ENCODE measurements at regions not wholly inside any gene's neighbourhood (a gene's known extent, or its start where the extent isn't known, plus 50 kb on each side); places are given as distances from the start of the nearest gene placed in this dataset.
"Not testable (repeated sequence)": the region's sequence is repeated elsewhere in the genome, so short reads cannot be mapped to it uniquely, and the experiment has no call there.

DNA sequence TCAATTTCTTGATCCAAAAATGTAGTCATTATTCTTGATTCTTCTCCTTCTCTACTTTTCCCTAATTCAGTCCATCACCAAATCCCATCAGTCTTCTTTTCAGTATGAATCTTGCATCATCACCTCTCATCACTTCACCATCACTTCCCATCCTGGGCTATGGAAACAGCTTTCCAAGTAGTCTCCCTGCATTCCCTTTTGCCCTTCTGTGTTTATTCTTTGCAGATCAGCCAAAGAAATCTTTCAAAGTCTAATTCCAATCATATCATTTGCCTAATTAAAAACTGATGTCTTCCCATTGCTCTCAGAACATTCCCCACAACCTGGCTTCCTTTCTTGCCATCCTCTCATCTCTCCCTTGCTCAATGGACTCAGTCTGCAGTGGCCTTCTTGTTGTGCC, 201.7 kb upstream of the ADAMTS3 start:
- Histone ChIP-seq H3K27ac (ENCODE audit: poor library complexity, severe bottlenecking) (no peak overlapping the region), H3K27me3 (ENCODE audit: insufficient read depth, poor library complexity, severe bottlenecking) (no peaks in the 10 kb centered on the region), H3K4me3 (ENCODE audit: severe bottlenecking) (no peak overlapping the region), H3K9me3 (ENCODE audit: severe bottlenecking) (no peaks in the 10 kb centered on the region), H3K4me1 (ENCODE audit: insufficient read depth, poor library complexity, severe bottlenecking) (no peaks in the 10 kb centered on the region), H3K36me3 (ENCODE audit: low read depth) (no peaks in the 10 kb centered on the region)
- ATAC-seq (ENCODE audit: low read depth) (no peak), DNase-seq (ENCODE audit: low spot score) (no peak)
- TF ChIP-seq, protein P1, sequence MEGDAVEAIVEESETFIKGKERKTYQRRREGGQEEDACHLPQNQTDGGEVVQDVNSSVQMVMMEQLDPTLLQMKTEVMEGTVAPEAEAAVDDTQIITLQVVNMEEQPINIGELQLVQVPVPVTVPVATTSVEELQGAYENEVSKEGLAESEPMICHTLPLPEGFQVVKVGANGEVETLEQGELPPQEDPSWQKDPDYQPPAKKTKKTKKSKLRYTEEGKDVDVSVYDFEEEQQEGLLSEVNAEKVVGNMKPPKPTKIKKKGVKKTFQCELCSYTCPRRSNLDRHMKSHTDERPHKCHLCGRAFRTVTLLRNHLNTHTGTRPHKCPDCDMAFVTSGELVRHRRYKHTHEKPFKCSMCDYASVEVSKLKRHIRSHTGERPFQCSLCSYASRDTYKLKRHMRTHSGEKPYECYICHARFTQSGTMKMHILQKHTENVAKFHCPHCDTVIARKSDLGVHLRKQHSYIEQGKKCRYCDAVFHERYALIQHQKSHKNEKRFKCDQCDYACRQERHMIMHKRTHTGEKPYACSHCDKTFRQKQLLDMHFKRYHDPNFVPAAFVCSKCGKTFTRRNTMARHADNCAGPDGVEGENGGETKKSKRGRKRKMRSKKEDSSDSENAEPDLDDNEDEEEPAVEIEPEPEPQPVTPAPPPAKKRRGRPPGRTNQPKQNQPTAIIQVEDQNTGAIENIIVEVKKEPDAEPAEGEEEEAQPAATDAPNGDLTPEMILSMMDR (IDR thresholded peaks at IDR 0.05; ENCODE audit: poor library complexity, severe bottlenecking), result no peak

DNA sequence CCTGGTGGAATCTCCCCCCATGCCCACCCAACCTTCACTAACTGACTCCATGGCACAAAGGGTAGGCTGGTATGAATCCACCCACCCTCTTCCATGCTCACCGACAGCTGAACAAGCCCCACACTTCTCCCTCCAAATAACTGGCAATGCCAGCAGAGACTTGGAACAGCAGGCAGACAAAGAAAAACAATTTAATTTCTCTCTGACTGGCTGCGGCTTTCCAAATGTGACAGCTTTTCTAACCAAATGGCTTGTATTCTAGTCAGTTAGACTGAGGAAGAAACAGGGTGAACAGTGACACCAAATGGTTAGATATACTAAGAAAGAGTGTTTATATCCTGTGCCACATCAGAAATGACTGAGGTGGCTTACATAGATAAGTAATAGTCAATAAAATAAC, 199.3 kb upstream of the ADAMTS3 start:
- TF ChIP-seq, protein P1 (IDR thresholded peaks at IDR 0.05; ENCODE audit: poor library complexity, severe bottlenecking), result no peak
- ATAC-seq (ENCODE audit: low read depth) (no peak), DNase-seq (ENCODE audit: low spot score) (no peak)
- peaks cover 6% of the 10 kb centered on the region for H3K27me3 ChIP-seq (ENCODE audit: insufficient read depth, poor library complexity, severe bottlenecking)
- H3K36me3 ChIP-seq (ENCODE audit: low read depth), result no peaks in the 10 kb centered on the region
- no peak overlapping the region for H3K27ac ChIP-seq (ENCODE audit: poor library complexity, severe bottlenecking)
- no peaks in the 10 kb centered on the region for H3K4me1 ChIP-seq (ENCODE audit: insufficient read depth, poor library complexity, severe bottlenecking)
- no peak overlapping the region for H3K4me3 ChIP-seq (ENCODE audit: severe bottlenecking)
- no peaks in the 10 kb centered on the region for H3K9me3 ChIP-seq (ENCODE audit: severe bottlenecking)

DNA sequence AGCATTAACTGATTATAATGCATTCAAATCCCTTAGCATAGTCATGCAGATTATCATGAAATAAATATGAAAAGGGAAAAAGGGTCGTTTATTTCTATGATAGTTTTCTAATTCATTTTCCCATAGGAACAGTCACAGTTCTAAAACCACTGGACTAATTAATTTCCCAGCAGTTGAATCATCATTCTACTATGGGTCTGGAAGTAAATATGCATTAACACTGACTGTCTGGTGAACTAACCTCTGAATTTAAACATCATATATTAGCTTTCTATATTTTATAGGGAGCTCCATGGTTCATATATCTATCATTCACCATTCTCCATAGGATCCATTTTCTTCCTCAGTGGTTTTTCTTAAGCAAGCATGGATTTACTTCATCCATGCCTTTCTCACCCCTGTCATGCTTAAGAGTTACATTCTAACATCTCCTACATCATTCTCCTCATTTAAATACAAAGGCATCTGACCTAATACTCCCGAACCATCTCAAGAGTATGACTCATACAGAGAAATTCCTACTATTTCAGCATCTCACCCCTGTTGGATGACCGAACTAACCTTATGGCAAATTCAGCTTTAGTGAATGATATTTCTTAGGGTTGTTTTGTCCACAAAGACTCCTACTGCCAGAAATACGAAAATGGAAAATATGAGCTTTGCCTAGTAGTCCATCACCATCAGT, 198.7 kb upstream of the ADAMTS3 start:
- ATAC-seq (ENCODE audit: low read depth), result peak; percentile 73; the same call in 2 of the 3 replicates
- Histone ChIP-seq H3K27ac (ENCODE audit: poor library complexity, severe bottlenecking) (no peak overlapping the region), H3K4me1 (ENCODE audit: insufficient read depth, poor library complexity, severe bottlenecking) (no peaks in the 10 kb centered on the region), H3K27me3 (ENCODE audit: insufficient read depth, poor library complexity, severe bottlenecking) (peaks cover 6% of the 10 kb centered on the region), H3K36me3 (ENCODE audit: low read depth) (no peaks in the 10 kb centered on the region), H3K9me3 (ENCODE audit: severe bottlenecking) (no peaks in the 10 kb centered on the region), H3K4me3 (ENCODE audit: severe bottlenecking) (no peak overlapping the region)
- DNase-seq (ENCODE audit: low spot score), result no peak
- TF ChIP-seq, protein P1 (IDR thresholded peaks at IDR 0.05; ENCODE audit: poor library complexity, severe bottlenecking), result no peak

DNA sequence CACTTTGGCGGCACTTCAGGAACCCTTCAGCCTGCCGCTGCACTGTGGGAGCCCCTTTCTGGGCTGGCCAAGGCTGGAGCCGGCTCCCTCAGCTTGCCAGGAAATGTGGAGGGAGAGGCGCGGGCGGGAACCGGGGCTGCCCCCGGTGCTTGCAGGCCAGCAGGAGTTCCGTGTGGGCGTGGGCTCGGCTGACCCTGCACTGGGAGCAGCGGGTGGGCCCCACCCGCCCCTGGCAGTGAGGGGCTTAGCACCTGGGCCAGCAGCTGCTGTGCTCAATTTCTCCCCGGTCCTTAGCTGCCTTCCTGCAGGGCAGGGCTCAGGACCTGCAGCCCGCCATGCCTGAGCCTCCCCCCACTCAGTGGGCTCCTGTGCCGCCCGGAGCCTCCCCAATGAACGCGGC, 196.8 kb upstream of the ADAMTS3 start:
- H3K27me3 ChIP-seq (ENCODE audit: insufficient read depth, poor library complexity, severe bottlenecking), result peaks cover 14% of the 10 kb centered on the region
- not testable (repeated sequence) for H3K4me3 ChIP-seq (ENCODE audit: severe bottlenecking); H3K9me3 ChIP-seq (ENCODE audit: severe bottlenecking); ATAC-seq (ENCODE audit: low read depth); H3K27ac ChIP-seq (ENCODE audit: poor library complexity, severe bottlenecking); H3K36me3 ChIP-seq (ENCODE audit: low read depth); DNase-seq (ENCODE audit: low spot score); H3K4me1 ChIP-seq (ENCODE audit: insufficient read depth, poor library complexity, severe bottlenecking)

DNA sequence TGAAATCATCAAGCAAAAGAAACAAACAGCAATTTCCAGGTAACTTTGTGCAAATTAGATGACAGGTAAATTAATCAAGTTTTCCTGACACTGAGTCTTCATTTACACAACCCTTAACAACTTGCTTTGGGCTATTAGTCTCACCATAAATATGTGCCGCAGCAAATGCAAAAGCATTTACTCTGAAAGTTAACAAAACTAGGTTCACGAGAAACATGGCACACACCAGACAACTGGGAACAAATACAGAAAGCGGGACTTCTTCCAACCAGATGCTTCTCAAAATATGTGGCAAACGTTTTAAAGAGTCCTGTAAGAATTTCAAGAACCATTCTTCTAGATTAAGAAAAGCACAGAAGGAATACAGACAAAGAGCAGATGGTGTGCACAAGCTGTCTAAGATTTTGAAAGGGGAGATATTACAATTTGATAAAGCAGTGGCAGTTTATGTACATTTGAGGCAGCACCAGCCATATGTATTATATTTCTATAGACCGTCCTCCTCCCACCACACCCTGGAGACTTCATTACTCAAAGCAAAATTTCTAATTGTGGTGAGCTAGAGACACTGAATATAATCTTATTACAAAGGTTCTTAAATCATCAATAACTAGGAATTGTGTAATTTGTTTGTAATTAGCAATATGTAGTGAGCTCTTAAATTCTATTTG, 192.5 kb upstream of the ADAMTS3 start:
- no peak overlapping the region for H3K27ac ChIP-seq (ENCODE audit: poor library complexity, severe bottlenecking)
- ATAC-seq (ENCODE audit: low read depth), result no peak

DNA sequence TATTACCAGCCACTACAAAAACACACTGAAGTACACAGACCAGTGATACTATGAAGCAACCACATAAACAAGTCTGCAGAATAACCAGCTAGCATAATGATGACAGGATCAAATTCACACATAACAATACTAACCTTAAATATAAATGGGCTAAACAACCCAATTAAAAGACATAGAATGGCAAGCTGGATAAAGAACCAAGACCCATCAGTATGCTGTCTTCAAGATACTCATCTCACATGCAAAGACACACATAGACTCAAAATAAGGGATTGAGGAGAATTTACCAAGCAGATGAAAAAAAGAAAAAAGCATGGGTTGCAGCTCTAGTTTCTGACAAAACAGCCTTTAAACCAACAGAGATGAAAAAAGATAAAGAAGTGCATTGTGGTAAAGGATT, 184.4 kb upstream of the ADAMTS3 start:
- H3K9me3 ChIP-seq (ENCODE audit: severe bottlenecking); H3K36me3 ChIP-seq (ENCODE audit: low read depth); H3K4me3 ChIP-seq (ENCODE audit: severe bottlenecking); ATAC-seq (ENCODE audit: low read depth); H3K4me1 ChIP-seq (ENCODE audit: insufficient read depth, poor library complexity, severe bottlenecking); H3K27ac ChIP-seq (ENCODE audit: poor library complexity, severe bottlenecking); H3K27me3 ChIP-seq (ENCODE audit: insufficient read depth, poor library complexity, severe bottlenecking); DNase-seq (ENCODE audit: low spot score): not testable (repeated sequence)

More for the DNA sequence above, 192.5 kb upstream of the ADAMTS3 start:
- DNase-seq (ENCODE audit: low spot score), result no peak
- Histone ChIP-seq H3K4me3 (ENCODE audit: severe bottlenecking) (no peak overlapping the region), H3K36me3 (ENCODE audit: low read depth) (no peaks in the 10 kb centered on the region), H3K27me3 (ENCODE audit: insufficient read depth, poor library complexity, severe bottlenecking) (peaks cover 14% of the 10 kb centered on the region), H3K4me1 (ENCODE audit: insufficient read depth, poor library complexity, severe bottlenecking) (no peaks in the 10 kb centered on the region), H3K9me3 (ENCODE audit: severe bottlenecking) (no peaks in the 10 kb centered on the region)
- TF ChIP-seq, protein P1 (IDR thresholded peaks at IDR 0.05; ENCODE audit: poor library complexity, severe bottlenecking), result no peak
